Choroid plexus epithelial cell (primary cell): ENCODE measurements at regions not wholly inside any gene's neighbourhood (a gene's known extent, or its start where the extent isn't known, plus 50 kb on each side); places are given as distances from the start of the nearest gene placed in this dataset.
"Not testable (repeated sequence)": the region's sequence is repeated elsewhere in the genome, so short reads cannot be mapped to it uniquely, and the experiment has no call there.

Experiments used
- DNase-seq: peaks from one replicate; pipeline ENCODE4 v3.0.0-alpha.2; 2010; ENCODE audit warnings: low read depth
- H3K4me3 ChIP-seq: 2 replicates; pipeline ENCODE4 v1.5.1; 2011; ENCODE audit warnings: low read depth, mild to moderate bottlenecking, control low read depth, low read length, moderate library complexity
- TF ChIP-seq, protein P1 (sequence below): conservative IDR thresholded peaks from 2 replicates; pipeline ENCODE4 v1.5.1; 2011; ENCODE audit warnings: low read depth, mild to moderate bottlenecking, control low read depth, inconsistent platforms, low read length, moderate library complexity

GRCh38 chr7:79977481-79977880, 157.2 kb upstream of the GNAI1 start:
- TF ChIP-seq, protein P1, sequence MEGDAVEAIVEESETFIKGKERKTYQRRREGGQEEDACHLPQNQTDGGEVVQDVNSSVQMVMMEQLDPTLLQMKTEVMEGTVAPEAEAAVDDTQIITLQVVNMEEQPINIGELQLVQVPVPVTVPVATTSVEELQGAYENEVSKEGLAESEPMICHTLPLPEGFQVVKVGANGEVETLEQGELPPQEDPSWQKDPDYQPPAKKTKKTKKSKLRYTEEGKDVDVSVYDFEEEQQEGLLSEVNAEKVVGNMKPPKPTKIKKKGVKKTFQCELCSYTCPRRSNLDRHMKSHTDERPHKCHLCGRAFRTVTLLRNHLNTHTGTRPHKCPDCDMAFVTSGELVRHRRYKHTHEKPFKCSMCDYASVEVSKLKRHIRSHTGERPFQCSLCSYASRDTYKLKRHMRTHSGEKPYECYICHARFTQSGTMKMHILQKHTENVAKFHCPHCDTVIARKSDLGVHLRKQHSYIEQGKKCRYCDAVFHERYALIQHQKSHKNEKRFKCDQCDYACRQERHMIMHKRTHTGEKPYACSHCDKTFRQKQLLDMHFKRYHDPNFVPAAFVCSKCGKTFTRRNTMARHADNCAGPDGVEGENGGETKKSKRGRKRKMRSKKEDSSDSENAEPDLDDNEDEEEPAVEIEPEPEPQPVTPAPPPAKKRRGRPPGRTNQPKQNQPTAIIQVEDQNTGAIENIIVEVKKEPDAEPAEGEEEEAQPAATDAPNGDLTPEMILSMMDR: no peak
- H3K4me3 ChIP-seq: no peak overlapping the region
- DNase-seq: no peak

- DNase-seq, H3K4me3 ChIP-seq: not testable (repeated sequence)
Observed at GRCh38 chr7:79976711-79977020, 158.0 kb upstream of the GNAI1 start.

GRCh38 chr7:79975986-79976710, 158.5 kb upstream of the GNAI1 start:
- not testable (repeated sequence) for DNase-seq, H3K4me3 ChIP-seq

DNA sequence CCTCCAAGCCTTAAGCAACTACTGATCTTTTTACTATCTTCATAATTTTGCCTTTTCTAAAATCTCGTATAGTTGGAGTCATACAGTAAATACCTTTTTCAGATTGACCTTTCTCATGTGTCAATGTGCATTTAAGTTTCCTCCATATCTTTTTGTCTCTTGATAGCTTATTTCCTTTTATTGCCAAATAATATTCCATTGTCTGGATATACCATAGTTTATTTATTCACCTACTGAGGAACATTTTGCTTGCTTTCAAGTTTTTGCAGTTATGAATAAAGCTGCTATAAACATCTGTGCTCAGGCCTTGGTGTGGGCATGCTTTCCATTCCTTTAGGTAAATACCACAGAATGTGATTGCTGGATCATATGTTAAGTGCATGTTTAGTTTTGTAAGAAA, 161.2 kb upstream of the GNAI1 start:
- TF ChIP-seq, protein P1: no peak
- peak; percentile 27 for DNase-seq
- H3K4me3 ChIP-seq: no peak overlapping the region

- no peak overlapping the region for H3K4me3 ChIP-seq
- no peak for DNase-seq
- TF ChIP-seq, protein P1: no peak
Observed at GRCh38 chr7:79971058-79971457, 163.6 kb upstream of the GNAI1 start.

- DNase-seq: no peak
- TF ChIP-seq, protein P1: no peak
- H3K4me3 ChIP-seq: no peak overlapping the region
Observed at GRCh38 chr7:79968894-79969293, 165.7 kb upstream of the GNAI1 start.

DNA sequence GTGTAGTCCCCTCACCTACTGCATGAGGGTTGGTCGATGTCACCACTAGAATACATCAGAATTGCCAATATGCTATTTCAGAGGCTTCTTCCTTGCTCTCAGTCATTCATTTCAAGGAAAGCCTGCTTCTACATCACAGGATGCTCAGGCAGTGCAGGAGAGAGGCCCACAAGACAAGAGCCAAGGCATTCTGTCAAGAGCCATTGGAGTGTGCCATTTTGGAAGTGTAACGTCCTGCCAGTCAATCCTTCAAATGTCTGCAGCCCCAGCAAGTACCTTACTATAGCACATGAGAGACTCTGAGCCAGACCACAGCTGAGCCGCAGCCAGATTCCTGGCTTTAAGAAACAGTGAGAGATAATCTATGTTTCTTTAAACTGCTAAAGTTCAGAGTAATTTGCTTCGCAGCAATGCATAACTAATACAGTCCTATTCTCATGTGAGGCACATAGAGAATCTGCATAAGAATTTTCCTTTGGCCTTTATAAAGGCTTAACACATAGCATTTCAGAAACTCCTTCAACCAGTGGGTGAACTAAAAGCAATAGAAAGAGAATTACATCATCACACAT, 166.5 kb upstream of the GNAI1 start:
- no peak for DNase-seq
- TF ChIP-seq, protein P1: no peak
- H3K4me3 ChIP-seq: no peak overlapping the region

DNA sequence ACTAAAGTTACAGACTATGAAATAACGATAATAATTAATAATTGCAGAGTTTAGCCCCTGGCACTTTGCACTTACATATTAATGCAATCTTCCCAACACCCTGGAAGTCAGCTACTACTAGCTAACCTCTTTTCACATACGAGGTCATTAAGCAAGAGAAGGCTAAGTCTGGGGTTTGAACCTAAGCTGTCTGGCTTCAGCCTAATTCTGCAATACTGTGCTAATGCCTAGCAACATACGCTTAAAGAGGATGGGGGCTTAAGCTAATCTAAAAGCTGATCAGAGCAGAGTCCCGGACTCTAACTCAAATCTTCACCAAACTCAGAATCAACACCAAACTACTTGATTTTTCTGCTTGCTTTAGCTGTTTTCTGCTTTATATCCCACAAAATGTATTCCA, 168.7 kb upstream of the GNAI1 start:
- H3K4me3 ChIP-seq: no peak overlapping the region
- TF ChIP-seq, protein P1: no peak
- no peak for DNase-seq
